ENCODE measurements at regions not wholly inside any gene's neighbourhood (a gene's known extent, or its start where the extent isn't known, plus 50 kb on each side); places are given as distances from the start of the nearest gene placed in this dataset.
A peak's percentile ranks its signal among the peaks of the same experiment; 100 is the strongest.

DNA sequence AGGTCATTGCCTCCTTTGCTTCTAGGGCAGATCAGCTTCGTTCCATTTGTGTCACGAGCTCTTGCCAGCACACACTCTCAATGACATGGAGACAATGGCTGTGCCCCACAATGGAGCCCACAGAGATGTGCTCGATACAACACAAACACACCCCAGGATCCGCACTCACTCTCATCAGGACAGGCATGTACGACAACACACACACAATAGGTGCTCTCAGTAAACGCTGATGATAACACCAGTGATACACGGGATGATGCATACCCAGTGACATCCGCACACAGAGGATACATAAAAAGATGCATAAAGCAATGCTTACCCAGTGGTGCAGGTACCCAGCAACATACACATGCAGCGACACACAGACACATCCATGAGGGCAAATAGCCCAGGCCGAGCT lies 61.2 kb upstream of the LBX1 start:
- no peaks in the 10 kb centered on the region for H3K36me3 Mint-ChIP-seq (ENCODE audit: insufficient read depth)
- TF ChIP-seq, protein P1, sequence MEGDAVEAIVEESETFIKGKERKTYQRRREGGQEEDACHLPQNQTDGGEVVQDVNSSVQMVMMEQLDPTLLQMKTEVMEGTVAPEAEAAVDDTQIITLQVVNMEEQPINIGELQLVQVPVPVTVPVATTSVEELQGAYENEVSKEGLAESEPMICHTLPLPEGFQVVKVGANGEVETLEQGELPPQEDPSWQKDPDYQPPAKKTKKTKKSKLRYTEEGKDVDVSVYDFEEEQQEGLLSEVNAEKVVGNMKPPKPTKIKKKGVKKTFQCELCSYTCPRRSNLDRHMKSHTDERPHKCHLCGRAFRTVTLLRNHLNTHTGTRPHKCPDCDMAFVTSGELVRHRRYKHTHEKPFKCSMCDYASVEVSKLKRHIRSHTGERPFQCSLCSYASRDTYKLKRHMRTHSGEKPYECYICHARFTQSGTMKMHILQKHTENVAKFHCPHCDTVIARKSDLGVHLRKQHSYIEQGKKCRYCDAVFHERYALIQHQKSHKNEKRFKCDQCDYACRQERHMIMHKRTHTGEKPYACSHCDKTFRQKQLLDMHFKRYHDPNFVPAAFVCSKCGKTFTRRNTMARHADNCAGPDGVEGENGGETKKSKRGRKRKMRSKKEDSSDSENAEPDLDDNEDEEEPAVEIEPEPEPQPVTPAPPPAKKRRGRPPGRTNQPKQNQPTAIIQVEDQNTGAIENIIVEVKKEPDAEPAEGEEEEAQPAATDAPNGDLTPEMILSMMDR (IDR thresholded peaks at IDR 0.05; ENCODE audit: unreplicated experiment) = no peak
- H3K27ac Mint-ChIP-seq = peak overlapping the region; percentile 18
- no peaks in the 10 kb centered on the region for H3K9me3 Mint-ChIP-seq (ENCODE audit: low read depth)
- DNase-seq (ENCODE audit: low spot score, unreplicated experiment) = no peak
- H3K4me1 Mint-ChIP-seq (ENCODE audit: low read depth) = peaks cover 28% of the 10 kb centered on the region
- peak overlapping the region; percentile 35 for H3K4me3 Mint-ChIP-seq (ENCODE audit: low read depth)
- peaks cover 62% of the 10 kb centered on the region for H3K27me3 Mint-ChIP-seq

DNA sequence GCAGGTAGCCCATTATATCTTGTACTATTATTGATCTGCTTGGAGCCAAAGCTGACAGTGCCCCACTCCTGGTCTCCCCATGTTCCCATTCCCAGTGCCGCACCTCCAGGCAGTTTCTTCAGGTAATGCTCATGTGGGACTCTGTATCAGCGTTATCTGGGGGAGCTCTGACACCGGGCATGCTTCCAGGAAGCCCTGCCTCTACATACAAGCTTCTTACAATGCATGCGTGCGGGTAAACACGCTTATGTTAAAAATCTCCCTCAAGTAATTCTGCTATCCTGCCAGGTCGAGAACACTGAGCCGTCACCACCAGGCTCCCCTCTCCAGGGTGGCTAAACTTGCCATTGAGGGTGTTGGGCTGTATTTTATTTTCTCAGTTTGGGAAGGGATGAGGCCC lies 61.6 kb upstream of the LBX1 start:
- DNase-seq (ENCODE audit: low spot score, unreplicated experiment) = no peak
- no peaks in the 10 kb centered on the region for H3K9me3 Mint-ChIP-seq (ENCODE audit: low read depth)
- H3K4me1 Mint-ChIP-seq (ENCODE audit: low read depth) = peaks cover 24% of the 10 kb centered on the region
- no peak overlapping the region for H3K27ac Mint-ChIP-seq
- peaks cover 64% of the 10 kb centered on the region for H3K27me3 Mint-ChIP-seq
- no peaks in the 10 kb centered on the region for H3K36me3 Mint-ChIP-seq (ENCODE audit: insufficient read depth)
- TF ChIP-seq, protein P1 (IDR thresholded peaks at IDR 0.05; ENCODE audit: unreplicated experiment) = no peak
- H3K4me3 Mint-ChIP-seq (ENCODE audit: low read depth) = peak overlapping the region; percentile 82

DNA sequence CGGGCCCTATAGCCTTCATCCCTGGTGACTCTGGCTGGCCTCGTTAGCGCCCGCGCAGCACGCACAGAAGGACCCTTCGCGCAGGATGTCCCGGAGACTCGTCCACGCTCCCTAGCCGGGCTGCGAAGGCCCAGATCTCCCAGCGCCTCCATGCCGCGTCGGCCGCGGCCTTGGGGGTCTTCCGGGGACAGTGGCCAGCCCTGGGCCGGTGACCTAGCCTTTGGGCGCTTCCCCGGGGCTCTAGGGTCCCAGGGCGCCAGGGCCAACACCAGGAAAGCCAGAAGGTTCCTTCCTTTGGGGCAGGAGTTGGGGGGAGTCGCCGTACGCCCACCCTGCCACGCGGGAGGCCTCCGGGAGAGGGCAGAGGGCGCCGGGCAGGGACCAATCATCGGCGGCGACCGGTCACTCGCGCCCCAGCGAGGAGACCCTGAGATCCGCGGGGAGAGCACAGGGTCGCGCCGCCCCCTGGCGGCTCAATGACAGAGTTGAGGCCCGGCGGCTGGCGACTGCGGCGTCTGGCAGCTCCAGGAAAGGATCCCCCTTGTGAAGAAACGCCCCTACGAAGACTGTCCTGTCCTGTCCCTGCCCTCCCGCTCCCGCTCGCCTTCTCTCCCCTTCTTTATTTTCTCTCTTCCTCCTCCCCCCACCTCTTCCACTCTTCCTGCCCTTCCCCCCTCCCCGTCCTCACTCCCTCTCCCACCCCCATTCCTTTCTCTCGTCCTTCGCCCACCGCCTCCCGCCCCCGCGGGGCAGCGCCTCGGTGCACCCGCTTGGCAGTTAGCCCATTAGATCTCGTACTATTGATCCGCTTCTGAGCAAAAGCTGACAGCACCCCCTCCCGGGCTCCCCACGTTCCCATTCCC lies 62.3 kb upstream of the LBX1 start:
- TF ChIP-seq, protein P1 (IDR thresholded peaks at IDR 0.05; ENCODE audit: unreplicated experiment) = peak; percentile 86
- Mint-ChIP-seq H3K4me3 (ENCODE audit: low read depth) (peak overlapping the region; percentile 82), H3K4me1 (ENCODE audit: low read depth) (peaks cover 20% of the 10 kb centered on the region), H3K36me3 (ENCODE audit: insufficient read depth) (no peaks in the 10 kb centered on the region), H3K27me3 (peaks cover 61% of the 10 kb centered on the region), H3K9me3 (ENCODE audit: low read depth) (no peaks in the 10 kb centered on the region), H3K27ac (no peak overlapping the region)
- DNase-seq (ENCODE audit: low spot score, unreplicated experiment) = peak; percentile 81

DNA sequence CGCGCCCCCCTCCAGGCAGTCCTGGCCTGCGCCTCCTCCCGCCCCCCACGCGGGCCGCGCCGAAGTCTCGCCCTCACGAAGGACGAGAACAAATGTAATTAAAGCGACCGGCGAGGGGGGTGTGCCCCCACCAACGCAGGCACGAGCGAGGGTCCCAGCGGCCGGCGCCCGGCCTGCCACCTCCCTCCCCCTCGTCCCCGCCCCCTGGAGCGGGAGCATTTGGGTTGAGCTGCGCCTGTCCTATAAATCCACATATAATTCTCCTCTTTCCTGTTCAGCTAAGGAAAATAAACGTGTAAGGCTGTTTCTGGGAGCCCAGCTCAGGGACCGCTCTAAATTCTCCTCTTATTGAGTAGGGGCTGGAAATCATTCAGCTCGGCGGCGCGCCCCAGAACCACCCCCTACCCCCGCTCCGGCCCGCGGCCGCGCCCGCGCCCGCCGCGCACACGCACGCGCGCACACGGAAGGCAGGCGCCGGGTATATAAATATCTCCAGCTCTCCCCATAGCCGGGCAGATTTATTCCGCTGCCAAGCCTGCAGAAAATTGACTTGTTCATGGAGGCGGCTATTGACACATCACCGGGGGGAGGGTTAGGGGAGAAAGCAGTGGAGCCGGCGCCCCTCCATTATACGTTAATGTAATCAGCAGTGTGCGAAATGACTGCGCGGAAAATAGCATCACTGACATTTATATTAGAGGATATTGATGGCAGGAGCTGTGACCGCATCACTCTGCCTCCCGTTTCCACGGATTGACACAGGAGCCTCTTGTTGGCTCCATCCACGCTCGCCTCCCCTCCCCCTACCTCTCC lies 61.6 kb upstream of the BTRC start:
- H3K4me3 Mint-ChIP-seq (ENCODE audit: low read depth) = peak overlapping the region; percentile 82
- no peaks in the 10 kb centered on the region for H3K36me3 Mint-ChIP-seq (ENCODE audit: insufficient read depth)
- peaks cover 19% of the 10 kb centered on the region for H3K4me1 Mint-ChIP-seq (ENCODE audit: low read depth)
- no peaks in the 10 kb centered on the region for H3K9me3 Mint-ChIP-seq (ENCODE audit: low read depth)
- no peak for DNase-seq (ENCODE audit: low spot score, unreplicated experiment)
- H3K27me3 Mint-ChIP-seq = peaks cover 63% of the 10 kb centered on the region
- TF ChIP-seq, protein P1 (IDR thresholded peaks at IDR 0.05; ENCODE audit: unreplicated experiment) = no peak
- no peak overlapping the region for H3K27ac Mint-ChIP-seq

DNA sequence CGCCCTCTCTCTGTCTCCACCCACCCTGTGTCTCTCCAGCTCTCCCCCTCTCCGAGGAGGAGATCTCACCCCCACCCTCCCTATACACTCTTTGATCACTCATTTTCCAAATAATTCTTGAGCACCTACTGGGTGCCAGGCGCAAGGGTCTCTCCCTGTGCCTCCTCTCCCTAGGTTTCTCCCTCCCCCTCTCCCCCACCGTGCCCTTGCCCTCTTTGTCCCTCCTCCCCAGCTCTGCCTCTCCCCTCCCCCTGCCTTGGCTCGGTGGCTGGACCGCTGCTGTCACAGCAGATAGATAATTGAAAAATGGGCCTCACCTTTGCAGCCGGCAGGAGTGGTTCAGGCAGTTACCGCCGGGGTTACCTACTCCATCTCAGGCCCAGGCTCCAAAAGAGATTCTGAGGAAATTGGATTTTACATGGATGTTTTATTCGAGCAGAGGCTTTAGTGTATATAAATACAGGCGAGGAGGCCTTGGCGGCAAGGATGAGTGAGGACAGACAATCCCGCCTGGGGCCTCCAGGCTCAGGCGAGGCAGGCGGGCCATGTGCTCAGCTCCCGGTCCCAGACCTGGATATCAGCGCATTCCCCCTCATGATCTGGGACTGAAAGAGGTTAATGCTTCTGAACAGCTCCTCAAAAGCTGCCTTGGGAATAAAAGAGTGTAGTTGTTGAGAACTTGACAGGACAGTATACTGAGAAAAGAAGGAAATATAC lies 60.8 kb upstream of the BTRC start:
- no peaks in the 10 kb centered on the region for H3K9me3 Mint-ChIP-seq (ENCODE audit: low read depth)
- peaks cover 15% of the 10 kb centered on the region for H3K4me1 Mint-ChIP-seq (ENCODE audit: low read depth)
- no peaks in the 10 kb centered on the region for H3K36me3 Mint-ChIP-seq (ENCODE audit: insufficient read depth)
- H3K27me3 Mint-ChIP-seq = peaks cover 67% of the 10 kb centered on the region
- DNase-seq (ENCODE audit: low spot score, unreplicated experiment) = no peak
- H3K4me3 Mint-ChIP-seq (ENCODE audit: low read depth) = peak overlapping the region; percentile 82
- TF ChIP-seq, protein P1 (IDR thresholded peaks at IDR 0.05; ENCODE audit: unreplicated experiment) = no peak
- H3K27ac Mint-ChIP-seq = no peak overlapping the region
